K562 (cell line): ENCODE measurements at regions not wholly inside any gene's neighbourhood (a gene's known extent, or its start where the extent isn't known, plus 50 kb on each side); places are given as distances from the start of the nearest gene placed in this dataset.

Experiments
- ATAC-seq: fragments of 200-7000 bp; cut with Tn5 transposase; 3 replicates; pipeline ENCODE4 v1.9.1; 2020; ENCODE audit warnings: moderate library complexity
- BruUV-seq: library from RNA; stranded (reverse); fragments of 400-500 nt; replicated peaks from 2 replicates; lab custom pipeline; 2021; lab: Mats Ljungman, UMichigan
- CTCF ChIA-PET: fragments of 300-600 bp; formaldehyde crosslinking; extraction: SDS; loops from one replicate; lab custom pipeline; 2021; ENCODE audit warnings: low intra/inter-chr PET ratio; lab: Yijun Ruan, JAX
- POLR2A ChIA-PET: fragments of 300-600, 350-650 bp; sonication (Branson Sonifier 250); formaldehyde crosslinking; extraction: SDS; loops from one replicate; lab custom pipeline; 2021; ENCODE audit warnings: antibody characterized with exemption, inconsistent platforms; lab: Yijun Ruan, JAX
- DNase-seq, 4 experiments: peaks; one replicate each; pipeline versions ENCODE4 v3.0.0 to v3.0.0-alpha.2; 2011 to 2018; ENCODE audit warnings: low spot score in 3 of 4, mixed read lengths in 3 of 4; ENCODE audit errors: extremely low read depth in 1 of 4
- FAIRE-seq: peaks from 2 replicates; lab custom pipeline; 2011; peaks lifted over from hg19 to GRCh38; lab: Jason Lieb, UNC
- H2AFZ ChIP-seq: 2 replicates; pipeline ENCODE4 v1.6.0; 2011; ENCODE audit warnings: low read depth, low read length, control low read depth, inconsistent platforms
- H3K27ac ChIP-seq: fragments of 200-600 bp; 3 replicates; pipeline ENCODE4 v1.8.0; 2011; ENCODE audit warnings: low read depth, mild to moderate bottlenecking, control low read depth, inconsistent platforms, low read length, moderate library complexity, mixed read lengths; ENCODE audit errors: extremely low read depth
- H3K27me3 ChIP-seq, 2 experiments: fragments of 300-600 bp in 1 of 2; 2 replicates in 1 of 2; 3 replicates in 1 of 2; pipeline versions ENCODE4 v1.6.0 to v1.8.0; 2011; ENCODE audit warnings: inconsistent platforms in 2 of 2, low read length in 2 of 2, mild to moderate bottlenecking in 1 of 2, mixed read lengths in 1 of 2, moderate library complexity in 1 of 2; ENCODE audit not compliant: control insufficient read depth in 2 of 2, insufficient read depth in 2 of 2
- H3K36me3 ChIP-seq: fragments of 300-600 bp; 3 replicates; pipeline ENCODE4 v1.8.0; 2011; ENCODE audit warnings: mild to moderate bottlenecking, low read length, inconsistent platforms; ENCODE audit not compliant: control insufficient read depth, insufficient read depth
- H3K4me1 ChIP-seq, 2 experiments: fragments of 200-600 bp in 1 of 2; replicated peaks in 1 of 2; 2 replicates in 1 of 2; 3 replicates in 1 of 2; pipeline versions ENCODE4 v1.5.1 to v1.8.0; 2011; ENCODE audit warnings: inconsistent platforms in 2 of 2, low read length in 2 of 2, mild to moderate bottlenecking in 1 of 2, mixed read lengths in 1 of 2, moderate library complexity in 1 of 2; ENCODE audit not compliant: control insufficient read depth in 2 of 2, insufficient read depth in 2 of 2
- H3K4me2 ChIP-seq: 2 replicates; pipeline ENCODE4 v1.6.1; 2011; ENCODE audit warnings: low read length, control low read depth, inconsistent platforms, mixed read lengths; ENCODE audit not compliant: insufficient read depth
- H3K4me3 ChIP-seq: fragments of 200-600 bp; sonication (generic), shearing (Covaris generic); 2 replicates; pipeline ENCODE4 v1.5.1; 2016; ENCODE audit warnings: control low read depth, inconsistent platforms
- H3K79me2 ChIP-seq: fragments of 200-600 bp; 3 replicates; pipeline ENCODE4 v1.8.0; 2011; ENCODE audit warnings: low read length, inconsistent platforms; ENCODE audit not compliant: control insufficient read depth, insufficient read depth
- H3K9ac ChIP-seq, 2 experiments: 2 replicates each; pipeline versions ENCODE4 v1.6.0 to v1.6.1; 2011; ENCODE audit warnings: low read depth in 2 of 2, low read length in 2 of 2, control low read depth in 1 of 2, inconsistent platforms in 1 of 2, mild to moderate bottlenecking in 1 of 2, mixed read lengths in 1 of 2; ENCODE audit not compliant: insufficient read depth in 1 of 2
- H3K9me1 ChIP-seq: one replicate; pipeline ENCODE4 v1.6.0; 2011; ENCODE audit warnings: inconsistent platforms, mild to moderate bottlenecking, low read length, moderate library complexity; ENCODE audit not compliant: control insufficient read depth, insufficient read depth
- H3K9me3 ChIP-seq: replicated peaks from 2 replicates; pipeline ENCODE4 v1.5.1; 2011; ENCODE audit warnings: low read depth, low read length, inconsistent platforms; ENCODE audit not compliant: control insufficient read depth, insufficient read depth
- H4K20me1 ChIP-seq: replicated peaks from 2 replicates; pipeline ENCODE4 v1.6.1; 2011; ENCODE audit warnings: low read length, inconsistent platforms, mixed read lengths; ENCODE audit not compliant: control insufficient read depth, insufficient read depth
- CTBP1 ChIP-seq: fragments of 450-650 bp; IDR thresholded peaks from 2 replicates; pipeline ENCODE4 v1.6.1; 2016; ENCODE audit warnings: borderline replicate concordance
- DACH1 ChIP-seq: fragments of 450-650 bp; IDR thresholded peaks from 2 replicates; pipeline ENCODE4 v1.6.1; 2018; ENCODE audit not compliant: partially characterized antibody
- KLF16 ChIP-seq: IDR thresholded peaks from 2 replicates; pipeline ENCODE4 v1.6.1; 2016; ENCODE audit warnings: antibody characterized with exemption
- MAFF ChIP-seq: IDR thresholded peaks from 2 replicates; pipeline ENCODE4 v1.6.1; 2012; ENCODE audit warnings: low read length, improper control_type of control experiment
- MECOM ChIP-seq: fragments of 250-450 bp; sonication (Bioruptor Pico); IDR thresholded peaks from 2 replicates; pipeline ENCODE4 v1.8.0; 2022; ENCODE audit warnings: inconsistent platforms
- RB1 ChIP-seq: fragments of 450-650 bp; IDR thresholded peaks from 2 replicates; pipeline ENCODE4 v1.6.1; 2017; ENCODE audit warnings: low read depth, mild to moderate bottlenecking
- RBFOX2 ChIP-seq: fragments of 200-400 bp; formaldehyde crosslinking; IDR thresholded peaks from 2 replicates; pipeline ENCODE4 v1.6.1; 2017; ENCODE audit warnings: low read depth, mild to moderate bottlenecking, low read length, moderate library complexity
- SAP30 ChIP-seq: fragments of 200-600 bp; sonication (generic); IDR thresholded peaks from 2 replicates; pipeline ENCODE4 v1.6.1; 2012; ENCODE audit warnings: borderline replicate concordance, low read depth, mild to moderate bottlenecking, moderate library complexity, low read length, control low read depth, inconsistent platforms; ENCODE audit not compliant: insufficient read depth, poor library complexity, severe bottlenecking
- TOE1 ChIP-seq, 2 experiments: fragments of 450-650 bp in 1 of 2; sonication (generic) in 1 of 2; formaldehyde crosslinking in 1 of 2; IDR thresholded peaks; 2 replicates each; pipeline versions ENCODE4 v1.7.1 to v1.8.0; 2016 to 2022; ENCODE audit warnings: borderline replicate concordance in 2 of 2, mild to moderate bottlenecking in 2 of 2, antibody characterized with exemption in 1 of 2, inconsistent platforms in 1 of 2, low read depth in 1 of 2, missing genetic modification reagents in 1 of 2, moderate library complexity in 1 of 2
- ZBTB2 ChIP-seq: fragments of 450-650 bp; IDR thresholded peaks from 2 replicates; pipeline ENCODE4 v1.6.1; 2016; ENCODE audit warnings: antibody characterized with exemption
- ZNF134 ChIP-seq: fragments of 250-450 bp; sonication (Bioruptor Pico); conservative IDR thresholded peaks from 2 replicates; pipeline ENCODE4 v1.4.0; 2020
- ZNF197 ChIP-seq: fragments of 200-800 bp; sonication (Bioruptor generic); IDR thresholded peaks from 2 replicates; pipeline ENCODE4 v1.6.1; 2016; ENCODE audit warnings: low read depth, missing genetic modification characterization, missing compliant biosample characterization
- ZNF57 ChIP-seq: fragments of 450-650 bp; formaldehyde crosslinking; IDR thresholded peaks from 2 replicates; pipeline ENCODE4 v1.4.0; 2020; ENCODE audit warnings: mild to moderate bottlenecking, moderate library complexity
- WGBS: fragments of 100-300 bp; shearing (Covaris generic); methylation state at CpG from one replicate; pipeline ENCODE4 v1.1.6; 2016; ENCODE audit warnings: low coverage, mixed read lengths; ENCODE audit not compliant: insufficient coverage; ENCODE audit errors: missing lambda C conversion rate; 5-methylcytosine and 5-hydroxymethylcytosine counted together
- in situ Hi-C: fragments of 300-500 bp; cut with MboI; formaldehyde crosslinking; loops from 4 replicates; pipeline ENCODE4 v1.15.0; 2018; ENCODE audit warnings: inconsistent platforms, mixed read lengths
- intact Hi-C: fragments of 100-400 bp; cut with micrococcal nuclease; formaldehyde crosslinking; loops from 2 replicates; pipeline ENCODE4 v1.14.2; 2022
- TF ChIP-seq, protein P1 (sequence below): fragments of 250-450 bp; sonication (Bioruptor Pico); IDR thresholded peaks from 2 replicates; pipeline ENCODE4 v1.8.0; 2021; ENCODE audit warnings: mild to moderate bottlenecking, moderate library complexity

DNA sequence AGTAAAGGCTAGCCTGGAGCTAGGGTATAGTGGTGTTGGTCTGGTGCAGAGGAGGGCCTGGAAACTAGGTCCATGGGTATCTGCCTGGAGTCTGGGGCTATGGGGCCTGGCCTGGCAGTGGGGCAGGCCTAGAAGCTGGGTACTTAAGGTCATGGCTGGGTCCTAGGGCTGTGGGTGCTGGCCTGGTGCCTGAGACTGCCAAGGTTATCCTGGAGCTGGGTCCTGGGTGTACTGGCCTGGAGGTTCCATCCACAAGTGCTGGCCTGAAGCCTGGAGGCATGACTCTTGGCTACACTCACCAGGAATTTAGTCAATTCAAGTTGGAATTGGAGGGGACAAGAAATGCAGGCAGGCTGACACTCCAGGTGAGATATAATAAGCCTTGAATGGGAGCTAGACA, 108.4 kb upstream of the ZCCHC13 start:
- Histone ChIP-seq H3K4me2 (no peak overlapping the region), H3K27me3 (no peaks in the 10 kb centered on the region), H3K9ac (no peak overlapping the region), H4K20me1 (no peaks in the 10 kb centered on the region), H3K79me2 (no peaks in the 10 kb centered on the region), H3K4me1 (no peaks in the 10 kb centered on the region), H3K4me3 (no peak overlapping the region), H3K27ac (no peak overlapping the region), H3K36me3 (no peaks in the 10 kb centered on the region), H3K9me3 (no peaks in the 10 kb centered on the region), H3K9me1 (no peaks in the 10 kb centered on the region), H2AFZ (no peak overlapping the region)
- in situ Hi-C loops (no loop called here), intact Hi-C loops (no loop called here)
- no peak for ATAC-seq
- no peak for DNase-seq
- CTCF ChIA-PET: no interaction called here
- FAIRE-seq: no peak
- BruUV-seq: no TSS peak
- TF ChIP-seq ZNF197: no peak
- POLR2A ChIA-PET: no interaction called here

- H3K9me1 ChIP-seq: no peaks in the 10 kb centered on the region
- ChIA-PET CTCF (no interaction called here), POLR2A (no interaction called here)
- H3K79me2 ChIP-seq: no peaks in the 10 kb centered on the region
- BruUV-seq: no TSS peak
- 40% methylated on average over 2 of the region's 2 CpGs for WGBS
- no peaks in the 10 kb centered on the region for H3K4me1 ChIP-seq
- no peaks in the 10 kb centered on the region for H3K36me3 ChIP-seq
- intact Hi-C loops (no loop called here), in situ Hi-C loops (no loop called here)
- no peaks in the 10 kb centered on the region for H4K20me1 ChIP-seq
- FAIRE-seq (no peak), ATAC-seq (no peak), DNase-seq (no peak)
- H3K4me2 ChIP-seq: no peak overlapping the region
- H3K9me3 ChIP-seq: no peaks in the 10 kb centered on the region
- H3K9ac ChIP-seq: no peak overlapping the region
- H3K27ac ChIP-seq: no peak overlapping the region
- H3K4me3 ChIP-seq: no peak overlapping the region
- H3K27me3 ChIP-seq: no peaks in the 10 kb centered on the region
- no peak overlapping the region for H2AFZ ChIP-seq
- TF ChIP-seq MECOM (no peak), TOE1 (IDR thresholded peaks at IDR 0.05; ENCODE audit: borderline replicate concordance) (no peak), TOE1 (CRISPR knock-in tag; IDR thresholded peaks at IDR 0.05; ENCODE audit: borderline replicate concordance, low read depth) (no peak), ZNF57 (no peak), SAP30 (no peak), ZBTB2 (no peak), KLF16 (no peak), RB1 (no peak), CTBP1 (no peak), MAFF (no peak), RBFOX2 (no peak), ZNF134 (CRISPR knock-in tag) (no peak), DACH1 (no peak)
- TF ChIP-seq, protein P1, sequence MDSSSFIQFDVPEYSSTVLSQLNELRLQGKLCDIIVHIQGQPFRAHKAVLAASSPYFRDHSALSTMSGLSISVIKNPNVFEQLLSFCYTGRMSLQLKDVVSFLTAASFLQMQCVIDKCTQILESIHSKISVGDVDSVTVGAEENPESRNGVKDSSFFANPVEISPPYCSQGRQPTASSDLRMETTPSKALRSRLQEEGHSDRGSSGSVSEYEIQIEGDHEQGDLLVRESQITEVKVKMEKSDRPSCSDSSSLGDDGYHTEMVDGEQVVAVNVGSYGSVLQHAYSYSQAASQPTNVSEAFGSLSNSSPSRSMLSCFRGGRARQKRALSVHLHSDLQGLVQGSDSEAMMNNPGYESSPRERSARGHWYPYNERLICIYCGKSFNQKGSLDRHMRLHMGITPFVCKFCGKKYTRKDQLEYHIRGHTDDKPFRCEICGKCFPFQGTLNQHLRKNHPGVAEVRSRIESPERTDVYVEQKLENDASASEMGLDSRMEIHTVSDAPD (CRISPR knock-in tag): no peak
Measured at GRCh38 chrX:74195120-74195519, 108.9 kb upstream of the ZCCHC13 start.
